SK-N-SH treated with all-trans-retinoic acid at 6 μM for 48 hours (cell line): ENCODE measurements at regions not wholly inside any gene's neighbourhood (a gene's known extent, or its start where the extent isn't known, plus 50 kb on each side); places are given as distances from the start of the nearest gene placed in this dataset.

Experiments used
- ATAC-seq: fragments of 200-7000 bp; cut with Tn5 transposase; 3 replicates; pipeline ENCODE4 v1.9.1; 2020; ENCODE audit warnings: mild to moderate bottlenecking, moderate library complexity
- ARNTL ChIP-seq: fragments of 450-650 bp; formaldehyde crosslinking; IDR thresholded peaks from 2 replicates; pipeline ENCODE4 v1.5.0; 2020; ENCODE audit warnings: low read depth, mild to moderate bottlenecking, moderate library complexity, borderline replicate concordance
- CREB5 ChIP-seq: fragments of 250-450 bp; sonication (Bioruptor Pico); IDR thresholded peaks from 2 replicates; pipeline ENCODE4 v1.5.1; 2020; ENCODE audit warnings: low read depth, mild to moderate bottlenecking, moderate library complexity
- CSDC2 ChIP-seq: fragments of 250-450 bp; sonication (Bioruptor Pico); IDR thresholded peaks from 2 replicates; pipeline ENCODE4 v1.5.0; 2020; ENCODE audit warnings: mild to moderate bottlenecking, moderate library complexity
- CSRNP3 ChIP-seq: fragments of 250-450 bp; sonication (Bioruptor Pico); IDR thresholded peaks from 2 replicates; pipeline ENCODE4 v1.5.1; 2021; ENCODE audit warnings: mild to moderate bottlenecking, moderate library complexity
- ISL1 ChIP-seq: fragments of 250-450 bp; sonication (Bioruptor Pico); IDR thresholded peaks from 2 replicates; pipeline ENCODE4 v2.1.2; 2022; ENCODE audit warnings: mild to moderate bottlenecking, moderate library complexity
- OSR1 ChIP-seq: fragments of 250-450 bp; sonication (Bioruptor Pico); IDR thresholded peaks from 2 replicates; pipeline ENCODE4 v1.8.0; 2022; ENCODE audit warnings: moderate library complexity, mild to moderate bottlenecking, inconsistent platforms
- PATZ1 ChIP-seq: fragments of 250-450 bp; sonication (Bioruptor Pico); IDR thresholded peaks from 2 replicates; pipeline ENCODE4 v1.8.0; 2020; ENCODE audit warnings: mild to moderate bottlenecking, moderate library complexity, borderline replicate concordance
- POU6F1 ChIP-seq: fragments of 250-450 bp; sonication (Bioruptor Pico); IDR thresholded peaks from 2 replicates; pipeline ENCODE4 v1.8.0; 2021; ENCODE audit warnings: low read depth, mild to moderate bottlenecking, moderate library complexity, borderline replicate concordance
- PPARA ChIP-seq: fragments of 250-450 bp; sonication (Bioruptor Pico); IDR thresholded peaks from 2 replicates; pipeline ENCODE4 v1.5.0; 2020; ENCODE audit warnings: mild to moderate bottlenecking, borderline replicate concordance
- SNAI2 ChIP-seq: fragments of 250-450 bp; sonication (Bioruptor Pico); IDR thresholded peaks from 2 replicates; pipeline ENCODE4 v1.5.0; 2020; ENCODE audit warnings: mild to moderate bottlenecking, moderate library complexity
- TCF4 ChIP-seq: fragments of 250-450 bp; sonication (Bioruptor Pico); IDR thresholded peaks from 2 replicates; pipeline ENCODE4 v1.8.0; 2021; ENCODE audit warnings: mild to moderate bottlenecking, moderate library complexity, borderline replicate concordance
- TSHZ2 ChIP-seq: fragments of 250-450 bp; sonication (Bioruptor Pico); IDR thresholded peaks from 2 replicates; pipeline ENCODE4 v1.5.0; 2020; ENCODE audit warnings: mild to moderate bottlenecking, moderate library complexity
- ZFP3 ChIP-seq: fragments of 250-450 bp; sonication (Bioruptor Pico); IDR thresholded peaks from 2 replicates; pipeline ENCODE4 v1.5.0; 2020; ENCODE audit warnings: mild to moderate bottlenecking, moderate library complexity
- ZFP30 ChIP-seq: fragments of 450-650 bp; formaldehyde crosslinking; IDR thresholded peaks from 2 replicates; pipeline ENCODE4 v1.5.0; 2022; ENCODE audit warnings: mild to moderate bottlenecking, moderate library complexity
- ZNF565 ChIP-seq: fragments of 450-650 bp; formaldehyde crosslinking; conservative IDR thresholded peaks from 2 replicates; pipeline ENCODE4 v1.5.0; 2020; ENCODE audit warnings: low read depth, mild to moderate bottlenecking, moderate library complexity
- ZNF8 ChIP-seq: fragments of 450-650 bp; formaldehyde crosslinking; IDR thresholded peaks from 2 replicates; pipeline ENCODE4 v1.5.0; 2020; ENCODE audit warnings: mild to moderate bottlenecking, moderate library complexity

- no peak for TF ChIP-seq CREB5
- TF ChIP-seq TCF4 (CRISPR knock-in tag) = no peak
- TF ChIP-seq ZNF565 (CRISPR knock-in tag) = no peak
- no peak for TF ChIP-seq SNAI2 (CRISPR knock-in tag)
- TF ChIP-seq PATZ1 (CRISPR knock-in tag) = no peak
- TF ChIP-seq POU6F1 (CRISPR knock-in tag) = no peak
- no peak for TF ChIP-seq CSDC2 (CRISPR knock-in tag)
- no peak for TF ChIP-seq ZFP30 (CRISPR knock-in tag)
- TF ChIP-seq ARNTL (CRISPR knock-in tag) = no peak
- no peak for TF ChIP-seq CSRNP3
- no peak for TF ChIP-seq ZNF8 (CRISPR knock-in tag)
- TF ChIP-seq ZFP3 (CRISPR knock-in tag) = no peak
- no peak for TF ChIP-seq OSR1 (CRISPR knock-in tag)
- TF ChIP-seq TSHZ2 (CRISPR knock-in tag) = no peak
- no peak for TF ChIP-seq ISL1 (CRISPR knock-in tag)
- TF ChIP-seq PPARA (CRISPR knock-in tag) = no peak
- ATAC-seq = no peak
Observed at GRCh38 chr1:115398745-115399144, 60.7 kb upstream of the NGF start.
